Type B pancreatic cell (in vitro differentiated cells): ENCODE measurements at regions not wholly inside any gene's neighbourhood (a gene's known extent, or its start where the extent isn't known, plus 50 kb on each side); places are given as distances from the start of the nearest gene placed in this dataset.
A peak's percentile ranks its signal among the peaks of the same experiment; 100 is the strongest.

Experiments
- DNase-seq: peaks from one replicate; pipeline ENCODE4 v3.0.0; 2021; ENCODE audit warnings: mixed read lengths; ENCODE audit not compliant: unreplicated experiment; ENCODE audit errors: extremely low spot score
- H3K27ac Mint-ChIP-seq: 2 replicates; pipeline ENCODE4 v1.8.0; 2021; ENCODE audit warnings: mild to moderate bottlenecking, mixed read lengths
- H3K27me3 Mint-ChIP-seq: 2 replicates; pipeline ENCODE4 v1.8.0; 2021; ENCODE audit warnings: mixed read lengths
- H3K36me3 Mint-ChIP-seq: 2 replicates; pipeline ENCODE4 v1.8.0; 2021; ENCODE audit warnings: mixed read lengths
- H3K4me1 Mint-ChIP-seq: one replicate; pipeline ENCODE4 v1.8.0; 2021; ENCODE audit warnings: mixed read lengths; ENCODE audit not compliant: unreplicated experiment
- H3K4me3 Mint-ChIP-seq: 2 replicates; pipeline ENCODE4 v1.8.0; 2021; ENCODE audit warnings: mild to moderate bottlenecking, mixed read lengths
- H3K9me3 Mint-ChIP-seq: 2 replicates; pipeline ENCODE4 v1.8.0; 2021; ENCODE audit warnings: mixed read lengths
- TF ChIP-seq, protein P1 (sequence below): fragments of 200-600 bp; sonication (generic); conservative IDR thresholded peaks from 2 replicates; pipeline ENCODE4 v1.5.0; 2021; ENCODE audit warnings: antibody characterized with exemption, mild to moderate bottlenecking

DNA sequence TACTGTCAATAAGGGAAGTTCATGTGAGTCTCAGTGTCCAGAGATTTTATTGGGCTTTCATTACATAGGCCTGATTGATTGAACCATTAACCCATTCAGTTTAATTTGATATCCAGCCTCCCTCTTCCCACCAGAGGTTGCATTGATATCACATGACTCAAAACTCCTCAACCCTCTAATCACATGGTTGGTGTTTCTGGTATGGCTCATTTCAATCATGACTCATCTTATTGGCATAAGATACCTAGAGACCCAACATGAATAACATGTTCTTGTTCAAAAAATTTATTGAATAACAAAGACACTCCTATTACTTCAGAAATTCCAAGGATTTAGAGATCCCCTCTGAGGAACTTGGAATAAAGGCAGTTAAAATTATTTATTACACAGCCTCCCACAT lies 982.2 kb downstream of the TLE1 start:
- H3K9me3 Mint-ChIP-seq, result peaks cover 17% of the 10 kb centered on the region
- H3K4me1 Mint-ChIP-seq, result no peaks in the 10 kb centered on the region
- no peak overlapping the region for H3K4me3 Mint-ChIP-seq
- no peaks in the 10 kb centered on the region for H3K27me3 Mint-ChIP-seq
- H3K27ac Mint-ChIP-seq, result no peak overlapping the region
- no peak for DNase-seq
- H3K36me3 Mint-ChIP-seq, result no peaks in the 10 kb centered on the region
- TF ChIP-seq, protein P1, sequence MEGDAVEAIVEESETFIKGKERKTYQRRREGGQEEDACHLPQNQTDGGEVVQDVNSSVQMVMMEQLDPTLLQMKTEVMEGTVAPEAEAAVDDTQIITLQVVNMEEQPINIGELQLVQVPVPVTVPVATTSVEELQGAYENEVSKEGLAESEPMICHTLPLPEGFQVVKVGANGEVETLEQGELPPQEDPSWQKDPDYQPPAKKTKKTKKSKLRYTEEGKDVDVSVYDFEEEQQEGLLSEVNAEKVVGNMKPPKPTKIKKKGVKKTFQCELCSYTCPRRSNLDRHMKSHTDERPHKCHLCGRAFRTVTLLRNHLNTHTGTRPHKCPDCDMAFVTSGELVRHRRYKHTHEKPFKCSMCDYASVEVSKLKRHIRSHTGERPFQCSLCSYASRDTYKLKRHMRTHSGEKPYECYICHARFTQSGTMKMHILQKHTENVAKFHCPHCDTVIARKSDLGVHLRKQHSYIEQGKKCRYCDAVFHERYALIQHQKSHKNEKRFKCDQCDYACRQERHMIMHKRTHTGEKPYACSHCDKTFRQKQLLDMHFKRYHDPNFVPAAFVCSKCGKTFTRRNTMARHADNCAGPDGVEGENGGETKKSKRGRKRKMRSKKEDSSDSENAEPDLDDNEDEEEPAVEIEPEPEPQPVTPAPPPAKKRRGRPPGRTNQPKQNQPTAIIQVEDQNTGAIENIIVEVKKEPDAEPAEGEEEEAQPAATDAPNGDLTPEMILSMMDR, result no peak

DNA sequence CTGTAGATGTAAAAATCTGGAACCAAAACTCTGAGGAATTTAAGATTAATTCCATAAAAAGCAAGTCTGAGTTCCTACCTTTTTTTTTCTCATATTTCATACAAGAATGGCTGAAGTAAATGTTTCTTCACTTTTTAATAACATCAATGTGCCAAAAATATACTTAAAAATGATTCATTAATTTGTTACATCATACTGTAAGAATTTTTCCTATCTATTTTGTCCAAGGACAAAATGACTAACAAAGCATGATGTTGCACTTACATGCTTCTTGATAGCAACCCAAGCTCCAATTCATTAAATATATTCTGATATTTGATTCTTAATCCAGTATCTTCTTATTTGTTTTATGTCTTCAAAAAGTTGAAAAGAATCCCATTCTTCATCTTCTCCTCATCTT lies 988.3 kb downstream of the TLE1 start:
- H3K4me3 Mint-ChIP-seq, result no peak overlapping the region
- H3K27me3 Mint-ChIP-seq, result no peaks in the 10 kb centered on the region
- peak overlapping the region; percentile 6 for H3K27ac Mint-ChIP-seq
- H3K9me3 Mint-ChIP-seq, result peaks cover 6% of the 10 kb centered on the region
- TF ChIP-seq, protein P1, result no peak
- H3K4me1 Mint-ChIP-seq, result peaks cover 15% of the 10 kb centered on the region
- no peak for DNase-seq
- no peaks in the 10 kb centered on the region for H3K36me3 Mint-ChIP-seq

DNA sequence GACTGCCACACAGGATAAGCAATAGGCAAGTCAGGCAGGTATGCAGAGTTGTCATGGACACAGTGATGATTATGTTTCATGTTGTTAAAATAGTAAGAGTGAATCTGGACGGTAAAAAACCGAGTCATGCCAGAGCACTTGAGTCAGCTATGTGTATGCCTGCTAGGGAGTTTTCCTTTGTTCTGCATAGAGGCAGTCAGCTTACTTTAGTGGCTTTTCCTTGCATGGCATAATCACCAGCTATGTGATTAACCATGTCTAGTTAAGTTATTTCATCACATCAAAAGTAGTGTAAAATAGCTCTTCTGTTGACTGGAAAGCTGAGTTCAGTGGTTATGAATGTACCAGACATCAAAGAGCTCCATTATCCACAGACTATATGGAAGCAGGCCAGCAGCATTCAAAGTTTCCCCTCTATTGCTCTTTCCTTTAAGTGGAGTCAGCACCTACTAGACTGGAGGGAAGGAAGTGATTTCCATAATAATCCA lies 989.8 kb downstream of the TLE1 start:
- no peak for DNase-seq
- Mint-ChIP-seq H3K27me3 (no peaks in the 10 kb centered on the region), H3K27ac (peak overlapping the region; percentile 77), H3K4me1 (peaks cover 15% of the 10 kb centered on the region), H3K4me3 (no peak overlapping the region), H3K36me3 (no peaks in the 10 kb centered on the region), H3K9me3 (no peaks in the 10 kb centered on the region)
- TF ChIP-seq, protein P1, result no peak

DNA sequence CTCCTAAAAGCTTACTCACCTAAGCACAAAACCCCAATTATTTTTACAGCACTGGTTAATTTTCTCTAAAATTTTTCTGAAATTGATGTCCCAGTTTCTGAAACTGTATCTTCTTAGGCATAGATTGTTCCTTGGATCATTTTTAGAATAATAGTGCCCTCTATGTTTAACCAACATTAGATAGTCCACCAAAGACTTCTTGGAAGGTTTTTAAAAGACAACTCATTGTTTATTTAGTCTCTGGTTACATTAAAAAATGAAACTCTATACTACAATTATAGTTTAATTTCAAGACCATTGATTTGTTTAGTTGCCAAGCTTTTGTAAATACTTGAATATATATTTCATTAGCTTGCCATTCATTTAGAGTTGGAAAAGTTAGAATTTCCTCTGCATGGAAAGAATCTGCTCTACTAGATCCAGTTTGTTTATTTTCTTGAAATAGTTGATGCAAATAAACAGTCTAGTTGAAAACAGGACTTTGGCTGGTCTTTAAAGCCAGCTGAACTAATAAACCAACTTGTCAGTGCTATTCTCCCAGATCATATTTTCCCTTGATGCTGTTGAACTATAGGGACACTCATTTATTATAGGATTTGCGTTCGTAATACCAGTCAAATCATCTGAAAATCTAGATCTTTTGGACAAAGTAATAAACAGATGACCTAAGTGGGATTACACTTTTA lies 990.5 kb downstream of the TLE1 start:
- peaks cover 15% of the 10 kb centered on the region for H3K4me1 Mint-ChIP-seq
- no peak overlapping the region for H3K4me3 Mint-ChIP-seq
- H3K9me3 Mint-ChIP-seq, result no peaks in the 10 kb centered on the region
- TF ChIP-seq, protein P1, result no peak
- H3K27me3 Mint-ChIP-seq, result no peaks in the 10 kb centered on the region
- peak overlapping the region; percentile 77 for H3K27ac Mint-ChIP-seq
- no peaks in the 10 kb centered on the region for H3K36me3 Mint-ChIP-seq
- no peak for DNase-seq

DNA sequence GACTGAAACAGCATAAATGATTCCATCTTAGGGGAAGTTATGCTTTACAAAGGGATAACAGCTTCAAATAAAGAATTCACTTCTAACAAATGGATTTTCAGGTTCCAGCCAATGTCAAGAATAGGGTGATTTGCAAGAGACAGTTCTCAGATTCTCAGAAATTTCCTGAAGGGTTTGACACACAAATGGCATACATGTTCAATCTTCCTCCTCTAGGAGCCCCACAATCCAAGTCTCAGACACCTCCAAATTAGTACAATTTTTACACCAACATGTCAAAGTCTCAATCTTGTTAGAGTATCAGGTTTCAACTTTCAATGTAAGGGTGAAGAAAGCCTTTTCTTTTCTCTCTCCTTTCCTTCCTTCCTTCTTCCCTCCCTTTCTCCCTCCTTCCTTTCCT lies 996.6 kb downstream of the TLE1 start:
- Mint-ChIP-seq H3K27ac (no peak overlapping the region), H3K9me3 (no peaks in the 10 kb centered on the region), H3K4me3 (no peak overlapping the region), H3K36me3 (no peaks in the 10 kb centered on the region), H3K27me3 (no peaks in the 10 kb centered on the region), H3K4me1 (no peaks in the 10 kb centered on the region)
- DNase-seq, result no peak
- TF ChIP-seq, protein P1, result no peak
